ENCODE measurements at regions not wholly inside any gene's neighbourhood (a gene's known extent, or its start where the extent isn't known, plus 50 kb on each side); places are given as distances from the start of the nearest gene placed in this dataset.

DNA sequence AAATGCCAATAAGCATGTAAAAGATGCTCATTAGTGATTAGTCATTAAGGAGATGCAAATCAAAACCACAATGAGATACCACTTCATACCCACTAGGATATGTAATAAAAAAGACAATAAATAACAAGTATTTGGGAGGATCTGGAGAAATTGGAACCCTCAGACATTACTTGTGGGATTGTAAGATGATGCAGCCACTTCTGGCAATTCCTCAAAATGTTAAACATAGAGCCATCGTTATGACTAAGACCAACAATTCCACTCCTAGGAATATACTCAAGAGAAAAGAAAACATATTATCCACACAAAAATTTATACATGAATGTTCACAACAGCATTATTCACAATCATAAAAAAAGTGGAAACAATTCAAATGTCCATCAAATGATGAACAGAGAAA, 336.2 kb upstream of the PMFBP1 start:
- TF ChIP-seq, protein P1, sequence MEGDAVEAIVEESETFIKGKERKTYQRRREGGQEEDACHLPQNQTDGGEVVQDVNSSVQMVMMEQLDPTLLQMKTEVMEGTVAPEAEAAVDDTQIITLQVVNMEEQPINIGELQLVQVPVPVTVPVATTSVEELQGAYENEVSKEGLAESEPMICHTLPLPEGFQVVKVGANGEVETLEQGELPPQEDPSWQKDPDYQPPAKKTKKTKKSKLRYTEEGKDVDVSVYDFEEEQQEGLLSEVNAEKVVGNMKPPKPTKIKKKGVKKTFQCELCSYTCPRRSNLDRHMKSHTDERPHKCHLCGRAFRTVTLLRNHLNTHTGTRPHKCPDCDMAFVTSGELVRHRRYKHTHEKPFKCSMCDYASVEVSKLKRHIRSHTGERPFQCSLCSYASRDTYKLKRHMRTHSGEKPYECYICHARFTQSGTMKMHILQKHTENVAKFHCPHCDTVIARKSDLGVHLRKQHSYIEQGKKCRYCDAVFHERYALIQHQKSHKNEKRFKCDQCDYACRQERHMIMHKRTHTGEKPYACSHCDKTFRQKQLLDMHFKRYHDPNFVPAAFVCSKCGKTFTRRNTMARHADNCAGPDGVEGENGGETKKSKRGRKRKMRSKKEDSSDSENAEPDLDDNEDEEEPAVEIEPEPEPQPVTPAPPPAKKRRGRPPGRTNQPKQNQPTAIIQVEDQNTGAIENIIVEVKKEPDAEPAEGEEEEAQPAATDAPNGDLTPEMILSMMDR (IDR thresholded peaks at IDR 0.05 in 2 of 3, conservative IDR thresholded peaks at IDR 0.05 in 1 of 3; ENCODE audit: borderline replicate concordance in 1 of 3, insufficient read depth in 1 of 3, low read depth in 2 of 3, low read length in 2 of 3) = no peak
- TF ChIP-seq TCF7L2 (IDR thresholded peaks at IDR 0.05; ENCODE audit: borderline replicate concordance, extremely low read depth, insufficient read depth, insufficient read length) (no peak), EZH2phosphoT487 (IDR thresholded peaks at IDR 0.05; ENCODE audit: borderline replicate concordance) (no peak), EZH2 (IDR thresholded peaks at IDR 0.05) (no peak), POLR2A (IDR thresholded peaks at IDR 0.05; ENCODE audit: borderline replicate concordance, extremely low read depth, insufficient read depth, insufficient read length) (no peak), POLR2AphosphoS5 (IDR thresholded peaks at IDR 0.05; ENCODE audit: low read depth, low read length) (no peak), EGR1 (IDR thresholded peaks at IDR 0.05; ENCODE audit: low read depth) (no peak), SRF (IDR thresholded peaks at IDR 0.05; ENCODE audit: low read depth) (no peak), RAD21 (IDR thresholded peaks at IDR 0.05; ENCODE audit: low read depth) (no peak), YY1 (IDR thresholded peaks at IDR 0.05; ENCODE audit: extremely low read depth, insufficient replicate concordance, low read depth, low read length) (no peak), ZFX (IDR thresholded peaks at IDR 0.05) (no peak)
- TF ChIP-seq, protein P2, sequence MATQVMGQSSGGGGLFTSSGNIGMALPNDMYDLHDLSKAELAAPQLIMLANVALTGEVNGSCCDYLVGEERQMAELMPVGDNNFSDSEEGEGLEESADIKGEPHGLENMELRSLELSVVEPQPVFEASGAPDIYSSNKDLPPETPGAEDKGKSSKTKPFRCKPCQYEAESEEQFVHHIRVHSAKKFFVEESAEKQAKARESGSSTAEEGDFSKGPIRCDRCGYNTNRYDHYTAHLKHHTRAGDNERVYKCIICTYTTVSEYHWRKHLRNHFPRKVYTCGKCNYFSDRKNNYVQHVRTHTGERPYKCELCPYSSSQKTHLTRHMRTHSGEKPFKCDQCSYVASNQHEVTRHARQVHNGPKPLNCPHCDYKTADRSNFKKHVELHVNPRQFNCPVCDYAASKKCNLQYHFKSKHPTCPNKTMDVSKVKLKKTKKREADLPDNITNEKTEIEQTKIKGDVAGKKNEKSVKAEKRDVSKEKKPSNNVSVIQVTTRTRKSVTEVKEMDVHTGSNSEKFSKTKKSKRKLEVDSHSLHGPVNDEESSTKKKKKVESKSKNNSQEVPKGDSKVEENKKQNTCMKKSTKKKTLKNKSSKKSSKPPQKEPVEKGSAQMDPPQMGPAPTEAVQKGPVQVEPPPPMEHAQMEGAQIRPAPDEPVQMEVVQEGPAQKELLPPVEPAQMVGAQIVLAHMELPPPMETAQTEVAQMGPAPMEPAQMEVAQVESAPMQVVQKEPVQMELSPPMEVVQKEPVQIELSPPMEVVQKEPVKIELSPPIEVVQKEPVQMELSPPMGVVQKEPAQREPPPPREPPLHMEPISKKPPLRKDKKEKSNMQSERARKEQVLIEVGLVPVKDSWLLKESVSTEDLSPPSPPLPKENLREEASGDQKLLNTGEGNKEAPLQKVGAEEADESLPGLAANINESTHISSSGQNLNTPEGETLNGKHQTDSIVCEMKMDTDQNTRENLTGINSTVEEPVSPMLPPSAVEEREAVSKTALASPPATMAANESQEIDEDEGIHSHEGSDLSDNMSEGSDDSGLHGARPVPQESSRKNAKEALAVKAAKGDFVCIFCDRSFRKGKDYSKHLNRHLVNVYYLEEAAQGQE (IDR thresholded peaks at IDR 0.05; ENCODE audit: low read depth) = no peak
- TF ChIP-seq, protein P3, sequence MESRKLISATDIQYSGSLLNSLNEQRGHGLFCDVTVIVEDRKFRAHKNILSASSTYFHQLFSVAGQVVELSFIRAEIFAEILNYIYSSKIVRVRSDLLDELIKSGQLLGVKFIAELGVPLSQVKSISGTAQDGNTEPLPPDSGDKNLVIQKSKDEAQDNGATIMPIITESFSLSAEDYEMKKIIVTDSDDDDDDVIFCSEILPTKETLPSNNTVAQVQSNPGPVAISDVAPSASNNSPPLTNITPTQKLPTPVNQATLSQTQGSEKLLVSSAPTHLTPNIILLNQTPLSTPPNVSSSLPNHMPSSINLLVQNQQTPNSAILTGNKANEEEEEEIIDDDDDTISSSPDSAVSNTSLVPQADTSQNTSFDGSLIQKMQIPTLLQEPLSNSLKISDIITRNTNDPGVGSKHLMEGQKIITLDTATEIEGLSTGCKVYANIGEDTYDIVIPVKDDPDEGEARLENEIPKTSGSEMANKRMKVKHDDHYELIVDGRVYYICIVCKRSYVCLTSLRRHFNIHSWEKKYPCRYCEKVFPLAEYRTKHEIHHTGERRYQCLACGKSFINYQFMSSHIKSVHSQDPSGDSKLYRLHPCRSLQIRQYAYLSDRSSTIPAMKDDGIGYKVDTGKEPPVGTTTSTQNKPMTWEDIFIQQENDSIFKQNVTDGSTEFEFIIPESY (IDR thresholded peaks at IDR 0.05; ENCODE audit: extremely low read depth, insufficient replicate concordance, low read length) = no peak

Measured in HCT116 (cell line).